ENCODE measurements at regions not wholly inside any gene's neighbourhood (a gene's known extent, or its start where the extent isn't known, plus 50 kb on each side); places are given as distances from the start of the nearest gene placed in this dataset.

DNA sequence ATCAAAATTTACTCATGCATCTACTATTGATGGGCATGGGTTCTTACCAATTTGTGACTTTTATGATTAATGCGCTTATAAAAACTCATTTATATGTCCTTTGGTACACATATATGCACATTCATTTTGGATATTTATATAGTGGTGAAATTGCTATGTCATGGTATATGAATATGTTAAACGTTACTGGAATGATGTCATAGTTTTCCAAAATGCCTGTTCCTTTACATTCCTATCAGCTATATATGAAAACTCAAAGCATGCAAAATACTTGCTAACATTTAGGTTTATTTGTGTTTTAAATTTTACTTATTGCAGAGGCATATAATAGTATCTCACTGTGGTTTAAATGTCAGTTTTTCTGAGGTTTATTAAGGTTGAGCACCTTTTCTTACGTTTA, 1403.1 kb downstream of the HACE1 start:
- Histone ChIP-seq H3K9me3 (no peaks in the 10 kb centered on the region), H3K4me1 (no peaks in the 10 kb centered on the region), H3K27me3 (no peaks in the 10 kb centered on the region), H3K27ac (no peak overlapping the region), H3K4me3 (no peak overlapping the region), H3K36me3 (ENCODE audit: low read depth, missing control alignments) (no peaks in the 10 kb centered on the region)
- no peak for TF ChIP-seq POLR2A (IDR thresholded peaks at IDR 0.05)
- TF ChIP-seq, protein P1, sequence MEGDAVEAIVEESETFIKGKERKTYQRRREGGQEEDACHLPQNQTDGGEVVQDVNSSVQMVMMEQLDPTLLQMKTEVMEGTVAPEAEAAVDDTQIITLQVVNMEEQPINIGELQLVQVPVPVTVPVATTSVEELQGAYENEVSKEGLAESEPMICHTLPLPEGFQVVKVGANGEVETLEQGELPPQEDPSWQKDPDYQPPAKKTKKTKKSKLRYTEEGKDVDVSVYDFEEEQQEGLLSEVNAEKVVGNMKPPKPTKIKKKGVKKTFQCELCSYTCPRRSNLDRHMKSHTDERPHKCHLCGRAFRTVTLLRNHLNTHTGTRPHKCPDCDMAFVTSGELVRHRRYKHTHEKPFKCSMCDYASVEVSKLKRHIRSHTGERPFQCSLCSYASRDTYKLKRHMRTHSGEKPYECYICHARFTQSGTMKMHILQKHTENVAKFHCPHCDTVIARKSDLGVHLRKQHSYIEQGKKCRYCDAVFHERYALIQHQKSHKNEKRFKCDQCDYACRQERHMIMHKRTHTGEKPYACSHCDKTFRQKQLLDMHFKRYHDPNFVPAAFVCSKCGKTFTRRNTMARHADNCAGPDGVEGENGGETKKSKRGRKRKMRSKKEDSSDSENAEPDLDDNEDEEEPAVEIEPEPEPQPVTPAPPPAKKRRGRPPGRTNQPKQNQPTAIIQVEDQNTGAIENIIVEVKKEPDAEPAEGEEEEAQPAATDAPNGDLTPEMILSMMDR (IDR thresholded peaks at IDR 0.05), result no peak
- WGBS, 2 donors, result 89 to 95% methylated on average over 3 of the region's 3 CpGs
- intact Hi-C loops (cut with DNase I; ENCODE audit: low total_unique reads), result no loop called here
- no peak for DNase-seq

DNA sequence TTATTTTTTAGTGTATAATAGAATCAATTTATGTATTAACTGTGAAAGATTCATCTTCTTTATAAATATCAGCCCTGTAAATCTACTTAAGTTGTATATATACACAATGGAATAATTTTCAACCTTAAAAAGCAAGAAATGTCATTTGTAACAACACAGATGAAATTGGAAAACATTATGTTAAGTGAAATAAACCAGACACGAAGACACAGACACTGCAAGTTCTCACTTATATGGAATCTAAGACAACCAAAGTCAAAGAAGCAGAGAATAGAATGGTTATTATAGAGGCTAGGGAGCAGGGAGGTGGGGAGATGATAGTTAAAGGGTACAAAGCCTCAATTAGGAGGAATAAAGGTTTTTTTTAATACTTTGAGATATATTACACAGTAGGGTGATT, 1404.4 kb downstream of the HACE1 start:
- DNase-seq, result no peak
- no peaks in the 10 kb centered on the region for H3K36me3 ChIP-seq (ENCODE audit: low read depth, missing control alignments)
- WGBS, 2 donors, result 88 to 98% methylated on average over 1 of the region's 1 CpG
- H3K9me3 ChIP-seq, result no peaks in the 10 kb centered on the region
- intact Hi-C loops (cut with DNase I; ENCODE audit: low total_unique reads), result no loop called here
- TF ChIP-seq POLR2A (IDR thresholded peaks at IDR 0.05), result no peak
- TF ChIP-seq, protein P1 (IDR thresholded peaks at IDR 0.05), result no peak
- H3K4me3 ChIP-seq, result no peak overlapping the region
- no peak overlapping the region for H3K27ac ChIP-seq
- H3K27me3 ChIP-seq, result no peaks in the 10 kb centered on the region
- H3K4me1 ChIP-seq, result no peaks in the 10 kb centered on the region

DNA sequence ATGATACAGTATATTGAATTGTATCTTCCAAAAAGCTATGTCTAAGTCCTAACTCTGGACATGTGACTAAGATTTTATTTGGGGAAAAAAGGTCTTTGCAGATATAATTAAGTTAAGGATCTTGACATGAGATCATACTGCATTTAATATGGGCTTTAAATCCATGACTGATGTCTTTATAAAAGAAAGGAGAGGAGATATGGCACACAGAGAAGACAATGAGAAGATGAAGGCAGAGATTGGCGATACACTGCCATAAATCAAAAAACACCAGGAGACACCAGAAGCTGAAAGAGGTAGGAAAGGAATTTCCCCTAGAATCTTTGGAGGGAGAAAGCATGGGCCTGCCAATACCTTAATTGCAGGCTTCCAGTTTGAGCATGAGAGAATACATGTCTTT, 1450.2 kb downstream of the HACE1 start:
- no peaks in the 10 kb centered on the region for H3K36me3 ChIP-seq (ENCODE audit: low read depth, missing control alignments)
- TF ChIP-seq, protein P1 (IDR thresholded peaks at IDR 0.05), result no peak
- TF ChIP-seq POLR2A (IDR thresholded peaks at IDR 0.05), result no peak
- no peak for DNase-seq
- H3K27me3 ChIP-seq, result no peaks in the 10 kb centered on the region
- no peaks in the 10 kb centered on the region for H3K4me1 ChIP-seq
- H3K9me3 ChIP-seq, result no peaks in the 10 kb centered on the region
- 68% methylated on average over 1 of the region's 1 CpG for WGBS, 2 donors
- no peak overlapping the region for H3K27ac ChIP-seq
- no peak overlapping the region for H3K4me3 ChIP-seq
- intact Hi-C loops (cut with DNase I; ENCODE audit: low total_unique reads), result no loop called here

DNA sequence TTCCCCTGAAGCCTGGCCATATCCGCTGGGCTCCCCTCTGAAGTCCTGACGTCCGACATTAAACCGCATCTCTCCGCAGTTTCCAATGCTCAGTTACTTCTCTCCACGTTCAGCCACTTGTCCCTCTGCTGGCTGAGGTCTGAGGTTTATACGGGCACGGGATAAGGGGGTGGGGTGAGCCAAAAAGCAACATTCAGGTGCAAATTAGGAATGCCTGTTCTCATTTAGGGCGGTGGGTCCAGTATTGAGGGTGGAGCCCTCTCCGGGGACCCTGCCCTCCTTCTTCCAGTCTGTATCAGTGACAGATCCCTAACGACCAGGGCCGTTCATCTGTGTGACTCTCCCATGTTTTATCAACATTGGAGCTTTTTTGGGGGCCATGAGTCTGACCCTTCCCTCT, 1454.4 kb downstream of the HACE1 start:
- H3K27me3 ChIP-seq, result no peaks in the 10 kb centered on the region
- H3K9me3 ChIP-seq, result no peaks in the 10 kb centered on the region
- TF ChIP-seq POLR2A (IDR thresholded peaks at IDR 0.05), result no peak
- TF ChIP-seq, protein P1 (IDR thresholded peaks at IDR 0.05), result no peak
- no peak overlapping the region for H3K27ac ChIP-seq
- DNase-seq, result no peak
- no peaks in the 10 kb centered on the region for H3K4me1 ChIP-seq
- H3K36me3 ChIP-seq (ENCODE audit: low read depth, missing control alignments), result no peaks in the 10 kb centered on the region
- intact Hi-C loops (cut with DNase I; ENCODE audit: low total_unique reads), result no loop called here
- whole genome bisulfite sequencing, 2 donors, result 47 to 65% methylated on average over 12 of the region's 12 CpGs
- peak overlapping the region; percentile 5 to 20 for H3K4me3 ChIP-seq

DNA sequence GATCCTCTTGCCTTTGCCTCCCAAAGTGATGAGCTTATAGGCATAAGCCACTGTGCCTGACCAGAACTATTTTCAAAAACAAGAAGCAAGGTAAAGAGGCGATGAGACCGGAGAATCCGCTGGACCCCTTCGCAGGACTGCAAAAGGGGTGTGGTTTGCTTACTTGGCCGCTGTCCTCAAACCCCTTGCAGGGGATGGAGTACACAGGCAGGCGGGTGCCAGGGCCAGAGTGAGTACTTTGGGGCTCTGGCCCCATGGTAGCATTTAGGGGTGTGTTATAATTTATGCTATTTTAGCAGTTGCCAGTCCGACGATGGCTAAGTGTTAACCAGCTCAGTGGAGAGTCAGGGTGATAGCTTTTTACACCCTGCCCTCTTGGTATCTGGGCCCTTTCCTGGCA, 1454.9 kb downstream of the HACE1 start:
- 77 to 87% methylated on average over 8 of the region's 8 CpGs for WGBS, 2 donors
- TF ChIP-seq POLR2A (IDR thresholded peaks at IDR 0.05), result no peak
- TF ChIP-seq, protein P1 (IDR thresholded peaks at IDR 0.05), result no peak
- intact Hi-C loops (cut with DNase I; ENCODE audit: low total_unique reads), result no loop called here
- Histone ChIP-seq H3K4me1 (no peaks in the 10 kb centered on the region), H3K36me3 (ENCODE audit: low read depth, missing control alignments) (no peaks in the 10 kb centered on the region), H3K27ac (no peak overlapping the region), H3K9me3 (no peaks in the 10 kb centered on the region), H3K27me3 (no peaks in the 10 kb centered on the region), H3K4me3 (peak overlapping the region; percentile 5 to 20)
- DNase-seq, result no peak

Measured in testis (tissue), 2 donors.